Keratinocyte (primary cell): ENCODE measurements at regions not wholly inside any gene's neighbourhood (a gene's known extent, or its start where the extent isn't known, plus 50 kb on each side); places are given as distances from the start of the nearest gene placed in this dataset.

ENCODE experiments used
- DNase-seq: peaks from one replicate; pipeline ENCODE4 v3.0.0-alpha.2; 2011; ENCODE audit warnings: low read depth, missing footprints, low spot score
- FAIRE-seq: peaks from 2 replicates; lab custom pipeline; 2011; peaks lifted over from hg19 to GRCh38; lab: Jason Lieb, UNC
- H2AFZ ChIP-seq: 2 replicates; pipeline ENCODE4 v1.6.0; 2012; ENCODE audit warnings: low read length, control low read depth, inconsistent platforms; ENCODE audit not compliant: control insufficient read depth
- H3K27ac ChIP-seq: 2 replicates; pipeline ENCODE4 v1.5.1; 2011; ENCODE audit warnings: low read length; ENCODE audit not compliant: control insufficient read depth, insufficient read depth
- H3K27me3 ChIP-seq: 3 replicates; pipeline ENCODE4 v1.6.0; 2011; ENCODE audit warnings: low read length; ENCODE audit not compliant: control insufficient read depth, insufficient read depth; ENCODE audit errors: extremely low read depth
- H3K36me3 ChIP-seq, 2 experiments: 2 replicates in 1 of 2; 3 replicates in 1 of 2; pipeline ENCODE4 v1.5.1; 2011; ENCODE audit warnings: low read length in 2 of 2, mild to moderate bottlenecking in 1 of 2; ENCODE audit not compliant: control insufficient read depth in 2 of 2, insufficient read depth in 2 of 2; ENCODE audit errors: extremely low read depth in 1 of 2
- H3K4me1 ChIP-seq: 3 replicates; pipeline ENCODE4 v1.5.1; 2011; ENCODE audit warnings: low read length; ENCODE audit not compliant: control insufficient read depth, insufficient read depth; ENCODE audit errors: extremely low read depth
- H3K4me2 ChIP-seq: 3 replicates; pipeline ENCODE4 v1.6.0; 2011; ENCODE audit warnings: low read depth, low read length; ENCODE audit not compliant: control insufficient read depth, insufficient read depth; ENCODE audit errors: extremely low read depth
- H3K4me3 ChIP-seq, 3 experiments: fragments of 200-600 bp in 1 of 3; sonication (generic) in 1 of 3; 2 replicates in 2 of 3; 3 replicates in 1 of 3; pipeline ENCODE4 v1.5.1; 2011 to 2016; ENCODE audit warnings: low read length in 3 of 3, mild to moderate bottlenecking in 3 of 3, control low read depth in 2 of 3, inconsistent platforms in 1 of 3, low read depth in 1 of 3, mixed read lengths in 1 of 3, mixed run types in 1 of 3, moderate library complexity in 1 of 3; ENCODE audit not compliant: control insufficient read depth in 2 of 3, insufficient read depth in 2 of 3; ENCODE audit errors: extremely low read depth in 1 of 3
- H3K79me2 ChIP-seq: 2 replicates; pipeline ENCODE4 v1.6.0; 2012; ENCODE audit warnings: low read length; ENCODE audit not compliant: control insufficient read depth, insufficient read depth
- H3K9ac ChIP-seq: 3 replicates; pipeline ENCODE4 v1.6.0; 2011; ENCODE audit warnings: low read length; ENCODE audit not compliant: control insufficient read depth, insufficient read depth; ENCODE audit errors: extremely low read depth
- H3K9me1 ChIP-seq: 3 replicates; pipeline ENCODE4 v1.6.0; 2011; ENCODE audit warnings: low read length; ENCODE audit not compliant: control insufficient read depth, insufficient read depth; ENCODE audit errors: extremely low read depth
- H3K9me3 ChIP-seq: 2 replicates; pipeline ENCODE4 v1.5.1; 2012; ENCODE audit warnings: low read depth, low read length; ENCODE audit not compliant: control insufficient read depth
- H4K20me1 ChIP-seq: 3 replicates; pipeline ENCODE4 v1.6.0; 2011; ENCODE audit warnings: low read length; ENCODE audit not compliant: control insufficient read depth, insufficient read depth; ENCODE audit errors: extremely low read depth
- CTCF ChIP-seq, 3 experiments: IDR thresholded peaks in 1 of 3; conservative IDR thresholded peaks in 1 of 3; optimal IDR thresholded peaks in 1 of 3; 2 replicates in 2 of 3; 3 replicates in 1 of 3; pipeline versions ENCODE3 to v1.5.1; 2011; ENCODE audit warnings: low read length in 3 of 3, mild to moderate bottlenecking in 3 of 3, moderate library complexity in 2 of 3, control low read depth in 1 of 3, inconsistent platforms in 1 of 3; ENCODE audit not compliant: insufficient read depth in 2 of 3; ENCODE audit errors: extremely low read depth in 1 of 3
- EZH2 ChIP-seq: IDR thresholded peaks from one replicate; pipeline ENCODE4 v1.6.1; 2012; ENCODE audit warnings: inconsistent platforms, mild to moderate bottlenecking, low read length, moderate library complexity
- dilution Hi-C: fragments of 300-500 bp; cut with MboI; formaldehyde crosslinking; loops from one replicate; pipeline ENCODE4 v1.7.0; 2020; ENCODE audit warnings: low sequenced_read_pairs; ENCODE audit not compliant: extremely low pct_ligation_motif_present

DNA sequence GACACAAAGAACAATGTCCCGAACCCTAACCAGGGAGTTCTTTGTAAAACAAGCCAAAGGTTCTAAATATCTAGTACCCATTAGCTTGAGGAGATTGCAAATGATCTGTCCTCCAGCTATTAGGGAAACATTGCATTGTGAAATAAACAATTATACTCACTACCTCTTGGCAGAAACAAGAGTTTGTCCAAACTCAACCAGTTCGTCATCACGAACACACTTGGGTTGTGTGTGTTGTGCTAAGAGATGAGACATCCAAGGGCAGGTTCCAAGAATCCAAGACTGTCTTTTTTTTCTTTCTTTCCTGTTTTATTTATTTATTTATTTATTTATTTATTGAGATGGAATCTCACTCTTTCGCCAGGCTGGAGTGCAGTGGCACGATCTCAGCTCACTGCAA is 793.1 kb upstream of the AUTS2 start:
- no peak for TF ChIP-seq EZH2
- no peak for TF ChIP-seq CTCF (optimal IDR thresholded peaks at IDR 0.05 in 1 of 3, IDR thresholded peaks at IDR 0.05 in 1 of 3, conservative IDR thresholded peaks at IDR 0.05 in 1 of 3; ENCODE audit: extremely low read depth in 1 of 3, insufficient read depth in 2 of 3, low read length in 3 of 3)
- no peaks in the 10 kb centered on the region for H3K27me3 ChIP-seq
- no peaks in the 10 kb centered on the region for H3K79me2 ChIP-seq
- no peak overlapping the region for H3K9ac ChIP-seq
- H4K20me1 ChIP-seq: no peaks in the 10 kb centered on the region
- H3K4me1 ChIP-seq: no peaks in the 10 kb centered on the region
- H3K9me1 ChIP-seq: no peaks in the 10 kb centered on the region
- H2AFZ ChIP-seq: no peak overlapping the region
- H3K4me3 ChIP-seq: no peak overlapping the region
- no peak overlapping the region for H3K27ac ChIP-seq
- DNase-seq (no peak), FAIRE-seq (no peak)
- no peaks in the 10 kb centered on the region for H3K36me3 ChIP-seq
- H3K4me2 ChIP-seq: no peak overlapping the region
- peaks cover 2% of the 10 kb centered on the region for H3K9me3 ChIP-seq
- dilution Hi-C loops: no loop called here

- Histone ChIP-seq H3K4me3 (no peak overlapping the region), H3K27me3 (no peaks in the 10 kb centered on the region), H3K27ac (no peak overlapping the region), H3K79me2 (no peaks in the 10 kb centered on the region), H3K9me1 (no peaks in the 10 kb centered on the region), H3K4me1 (no peaks in the 10 kb centered on the region), H3K36me3 (no peaks in the 10 kb centered on the region), H2AFZ (no peak overlapping the region), H3K9me3 (peaks cover 2% of the 10 kb centered on the region), H3K9ac (no peak overlapping the region), H3K4me2 (no peak overlapping the region), H4K20me1 (no peaks in the 10 kb centered on the region)
- dilution Hi-C loops: no loop called here
- no peak for FAIRE-seq
- DNase-seq: no peak
- TF ChIP-seq EZH2 (no peak), CTCF (optimal IDR thresholded peaks at IDR 0.05 in 1 of 3, IDR thresholded peaks at IDR 0.05 in 1 of 3, conservative IDR thresholded peaks at IDR 0.05 in 1 of 3; ENCODE audit: extremely low read depth in 1 of 3, insufficient read depth in 2 of 3, low read length in 3 of 3) (no peak)
Measured at GRCh38 chr7:68807666-68808065, 790.6 kb upstream of the AUTS2 start.
